HepG2 (cell line): ENCODE measurements at regions not wholly inside any gene's neighbourhood (a gene's known extent, or its start where the extent isn't known, plus 50 kb on each side); places are given as distances from the start of the nearest gene placed in this dataset.

Experiments used
- ATAC-seq: fragments of 200-7000 bp; cut with Tn5 transposase; 3 replicates; pipeline ENCODE4 v1.9.1; 2020; ENCODE audit warnings: mild to moderate bottlenecking, moderate library complexity
- BruUV-seq: library from RNA; stranded (reverse); fragments of 400-500 nt; replicated peaks from 2 replicates; lab custom pipeline; 2021; lab: Mats Ljungman, UMichigan
- CTCF ChIA-PET: fragments of 300-600 bp; formaldehyde crosslinking; extraction: SDS; loops from one replicate; lab custom pipeline; 2021; ENCODE audit warnings: low total read pairs, inconsistent platforms, low intra/inter-chr PET ratio; lab: Yijun Ruan, JAX
- POLR2A ChIA-PET: fragments of 350-600 bp; sonication (Branson Sonifier 250); formaldehyde crosslinking; loops from one replicate; lab custom pipeline; 2020; ENCODE audit warnings: antibody characterized with exemption, inconsistent platforms; lab: Yijun Ruan, JAX
- DNase-seq: peaks from one replicate; pipeline ENCODE4 v3.0.0-alpha.2; 2015; ENCODE audit warnings: low spot score
- FAIRE-seq: peaks from 3 replicates; lab custom pipeline; 2011; peaks lifted over from hg19 to GRCh38; lab: Jason Lieb, UNC
- H2AFZ ChIP-seq: one replicate; pipeline ENCODE4 v1.6.1; 2011; ENCODE audit warnings: low read length, inconsistent platforms
- H3K27ac ChIP-seq: fragments of 300-600 bp; 3 replicates; pipeline ENCODE4 v1.8.0; 2011; ENCODE audit warnings: mixed run types, mild to moderate bottlenecking, mixed read lengths, low read length, inconsistent platforms; ENCODE audit not compliant: insufficient read depth; ENCODE audit errors: extremely low read length
- H3K27me3 ChIP-seq, 2 experiments: fragments of 200-600 bp in 1 of 2; 2 replicates in 1 of 2; 3 replicates in 1 of 2; pipeline versions ENCODE4 v1.6.0 to v1.8.0; 2011; ENCODE audit warnings: low read length in 2 of 2, mild to moderate bottlenecking in 2 of 2, moderate library complexity in 2 of 2, inconsistent platforms in 1 of 2; ENCODE audit not compliant: insufficient read depth in 2 of 2, control insufficient read depth in 1 of 2
- H3K36me3 ChIP-seq, 2 experiments: fragments of 200-600 bp in 1 of 2; replicated peaks in 1 of 2; 2 replicates in 1 of 2; 3 replicates in 1 of 2; pipeline versions ENCODE4 v1.5.1 to v1.8.0; 2011; ENCODE audit warnings: low read length in 2 of 2, inconsistent platforms in 1 of 2; ENCODE audit not compliant: insufficient read depth in 2 of 2, control insufficient read depth in 1 of 2
- H3K4me1 ChIP-seq: 2 replicates; pipeline ENCODE4 v1.5.1; 2012; ENCODE audit warnings: low read length, inconsistent platforms; ENCODE audit not compliant: insufficient read depth
- H3K4me2 ChIP-seq: 2 replicates; pipeline ENCODE4 v1.6.0; 2011; ENCODE audit warnings: low read depth, low read length, inconsistent platforms
- H3K4me3 ChIP-seq, 3 experiments: fragments of 200-600 bp in 1 of 3; sonication (generic), shearing (Covaris generic) in 1 of 3; replicated peaks in 1 of 3; 2 replicates each; pipeline ENCODE4 v1.5.1; 2011 to 2016; ENCODE audit warnings: low read length in 3 of 3, inconsistent platforms in 2 of 3, low read depth in 2 of 3, mild to moderate bottlenecking in 2 of 3, control low read depth in 1 of 3, mixed read lengths in 1 of 3; ENCODE audit not compliant: insufficient read depth in 1 of 3
- H3K79me2 ChIP-seq: one replicate; pipeline ENCODE4 v1.6.1; 2011; ENCODE audit warnings: low read length, inconsistent platforms; ENCODE audit not compliant: insufficient read depth
- H3K9ac ChIP-seq: 2 replicates; pipeline ENCODE4 v1.6.0; 2011; ENCODE audit warnings: mild to moderate bottlenecking, low read depth, low read length, inconsistent platforms; ENCODE audit not compliant: insufficient read depth
- H3K9me3 ChIP-seq: 2 replicates; pipeline ENCODE4 v1.5.1; 2012; ENCODE audit warnings: mild to moderate bottlenecking, low read length
- H4K20me1 ChIP-seq: 2 replicates; pipeline ENCODE4 v1.6.0; 2011; ENCODE audit warnings: inconsistent platforms, mild to moderate bottlenecking, low read length, moderate library complexity; ENCODE audit not compliant: insufficient read depth
- BORCS8-MEF2B ChIP-seq: sonication (generic); formaldehyde crosslinking; IDR thresholded peaks from 2 replicates; pipeline ENCODE4 v1.8.0; 2022; ENCODE audit warnings: mild to moderate bottlenecking, missing genetic modification reagents
- BRD4 ChIP-seq: sonication (generic); formaldehyde crosslinking; IDR thresholded peaks from 2 replicates; pipeline ENCODE4 v1.4.0; 2020; ENCODE audit warnings: missing genetic modification reagents
- CEBPG ChIP-seq: IDR thresholded peaks from 2 replicates; pipeline ENCODE4 v1.6.1; 2016
- HES4 ChIP-seq: sonication (generic); formaldehyde crosslinking; IDR thresholded peaks from 2 replicates; pipeline ENCODE4 v1.9.0; 2021; ENCODE audit warnings: mild to moderate bottlenecking, missing genetic modification reagents, borderline replicate concordance
- HMGXB4 ChIP-seq, 2 experiments: sonication (generic) in 1 of 2; formaldehyde crosslinking in 1 of 2; IDR thresholded peaks; 2 replicates each; pipeline versions ENCODE4 v1.4.0 to v1.6.1; 2018 to 2020; ENCODE audit warnings: missing genetic modification reagents in 2 of 2, borderline replicate concordance in 1 of 2, low read depth in 1 of 2, mild to moderate bottlenecking in 1 of 2, missing biosample characterization in 1 of 2
- KLF15 ChIP-seq: sonication (generic); formaldehyde crosslinking; IDR thresholded peaks from 2 replicates; pipeline ENCODE4 v1.8.1; 2023; ENCODE audit warnings: borderline replicate concordance, mild to moderate bottlenecking, inconsistent platforms, missing genetic modification reagents, mixed read lengths
- MEIS1 ChIP-seq: sonication (generic); formaldehyde crosslinking; IDR thresholded peaks from 2 replicates; pipeline ENCODE4 v1.9.0; 2021; ENCODE audit warnings: mild to moderate bottlenecking, missing genetic modification reagents, moderate library complexity, borderline replicate concordance
- MIER3 ChIP-seq: IDR thresholded peaks from 2 replicates; pipeline ENCODE4 v1.6.1; 2016; ENCODE audit warnings: missing compliant biosample characterization, borderline replicate concordance
- MTA1 ChIP-seq: sonication (generic); formaldehyde crosslinking; IDR thresholded peaks from 2 replicates; pipeline ENCODE4 v1.4.0; 2020; ENCODE audit warnings: missing genetic modification reagents, mild to moderate bottlenecking, borderline replicate concordance
- RFXAP ChIP-seq: sonication (generic); formaldehyde crosslinking; IDR thresholded peaks from 2 replicates; pipeline ENCODE4 v1.4.0; 2020; ENCODE audit warnings: missing genetic modification reagents, borderline replicate concordance
- TARDBP ChIP-seq: sonication (generic); formaldehyde crosslinking; IDR thresholded peaks from 2 replicates; pipeline ENCODE4 v1.8.0; 2022; ENCODE audit warnings: mild to moderate bottlenecking, missing genetic modification reagents
- ZBTB25 ChIP-seq: IDR thresholded peaks from 2 replicates; pipeline ENCODE4 v1.6.1; 2018; ENCODE audit warnings: missing genetic modification reagents
- ZFAT ChIP-seq: sonication (generic); formaldehyde crosslinking; conservative IDR thresholded peaks from 2 replicates; pipeline ENCODE4 v1.8.1; 2023; ENCODE audit warnings: missing genetic modification reagents, inconsistent platforms
- ZNF275 ChIP-seq: sonication (generic); formaldehyde crosslinking; IDR thresholded peaks from 2 replicates; pipeline ENCODE4 v1.8.0; 2022; ENCODE audit warnings: missing genetic modification reagents, mild to moderate bottlenecking, inconsistent platforms, borderline replicate concordance
- ZNF704 ChIP-seq: sonication (generic); formaldehyde crosslinking; IDR thresholded peaks from 2 replicates; pipeline ENCODE4 v1.8.1; 2023; ENCODE audit warnings: mild to moderate bottlenecking, inconsistent platforms, moderate library complexity, missing genetic modification reagents, borderline replicate concordance
- ZNF768 ChIP-seq: sonication (generic); formaldehyde crosslinking; IDR thresholded peaks from 2 replicates; pipeline ENCODE4 v1.4.0; 2020; ENCODE audit warnings: missing genetic modification reagents
- in situ Hi-C: cut with HindIII; loops from 2 replicates; pipeline ENCODE4 v1.10.0; 2017; ENCODE audit warnings: low pct_unique_long_range_greater_than_20kb; ENCODE audit not compliant: extremely low pct_ligation_motif_present
- intact Hi-C: fragments of 100-400 bp; cut with micrococcal nuclease; formaldehyde crosslinking; loops from one replicate; pipeline ENCODE4 v1.10.0; 2022; ENCODE audit not compliant: unreplicated experiment

- TF ChIP-seq ZNF275, result no peak
- TF ChIP-seq ZNF768 (CRISPR knock-in tag), result no peak
- TF ChIP-seq ZFAT (CRISPR knock-in tag), result no peak
- TF ChIP-seq CEBPG (CRISPR knock-in tag), result no peak
Observed at GRCh38 chr1:163876546-163876945, 554.8 kb downstream of the NUF2 start (continued).

GRCh38 chr1:163877016-163877415 is 555.3 kb downstream of the NUF2 start:
- intact Hi-C loops, result no loop called here
- ATAC-seq (no peak), DNase-seq (no peak), FAIRE-seq (no peak)
- ChIA-PET POLR2A (no interaction called here), CTCF (no interaction called here)
- Histone ChIP-seq H3K9ac (no peak overlapping the region), H3K36me3 (no peaks in the 10 kb centered on the region), H3K9me3 (peaks cover 85% of the 10 kb centered on the region), H3K4me3 (no peak overlapping the region)
- TF ChIP-seq HES4 (CRISPR knock-in tag), result no peak
- TF ChIP-seq MEIS1, result no peak
- no peak for TF ChIP-seq ZBTB25 (CRISPR knock-in tag)
- no peak for TF ChIP-seq KLF15 (CRISPR knock-in tag)
- TF ChIP-seq BORCS8-MEF2B (CRISPR knock-in tag), result no peak
- TF ChIP-seq ZNF704 (CRISPR knock-in tag), result no peak
- TF ChIP-seq MIER3 (CRISPR knock-in tag), result no peak
- TF ChIP-seq TARDBP (CRISPR knock-in tag), result no peak
- TF ChIP-seq RFXAP (CRISPR knock-in tag), result no peak
- no peak for TF ChIP-seq BRD4 (CRISPR knock-in tag)
- no peak for TF ChIP-seq HMGXB4 (CRISPR knock-in tag; IDR thresholded peaks at IDR 0.05; ENCODE audit: borderline replicate concordance in 1 of 2, low read depth in 1 of 2)
- no peak for TF ChIP-seq MTA1 (CRISPR knock-in tag)
- TF ChIP-seq, all 625 proteins: peak for 0
- Histone ChIP-seq H3K4me2 (no peak overlapping the region), H2AFZ (no peak overlapping the region), H3K27ac (no peak overlapping the region), H3K4me1 (no peaks in the 10 kb centered on the region), H3K27me3 (no peaks in the 10 kb centered on the region), H3K79me2 (no peaks in the 10 kb centered on the region), H4K20me1 (no peaks in the 10 kb centered on the region)
- BruUV-seq, result no TSS peak
- in situ Hi-C loops, result no loop called here
